HS-27A (cell line): ENCODE measurements at regions not wholly inside any gene's neighbourhood (a gene's known extent, or its start where the extent isn't known, plus 50 kb on each side); places are given as distances from the start of the nearest gene placed in this dataset.
"Not testable (repeated sequence)": the region's sequence is repeated elsewhere in the genome, so short reads cannot be mapped to it uniquely, and the experiment has no call there.

ENCODE experiments used
- DNase-seq: peaks from one replicate; pipeline ENCODE4 v3.0.0-alpha.2; 2012; ENCODE audit warnings: low read depth, missing footprints

DNA sequence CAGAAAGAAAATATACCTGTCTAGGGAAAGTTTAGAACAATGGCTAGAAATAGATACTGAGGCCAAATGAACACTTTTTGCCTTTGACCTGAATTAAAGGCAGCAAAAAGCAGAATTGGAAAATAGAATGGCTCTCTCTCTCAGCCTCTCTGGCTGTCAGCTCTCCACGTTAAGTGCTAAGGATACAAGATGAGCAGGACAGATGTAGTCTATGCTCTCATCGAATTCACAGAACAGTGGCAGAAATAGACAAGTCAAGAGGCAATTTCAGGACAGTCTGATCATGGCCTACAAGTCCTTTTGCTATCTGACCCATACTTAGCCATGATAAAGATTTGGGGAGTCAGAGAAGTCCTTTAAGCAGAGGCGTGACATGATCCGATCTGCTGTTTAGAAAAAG, 120.2 kb upstream of the CREB1 start:
- DNase-seq, result no peak

DNA sequence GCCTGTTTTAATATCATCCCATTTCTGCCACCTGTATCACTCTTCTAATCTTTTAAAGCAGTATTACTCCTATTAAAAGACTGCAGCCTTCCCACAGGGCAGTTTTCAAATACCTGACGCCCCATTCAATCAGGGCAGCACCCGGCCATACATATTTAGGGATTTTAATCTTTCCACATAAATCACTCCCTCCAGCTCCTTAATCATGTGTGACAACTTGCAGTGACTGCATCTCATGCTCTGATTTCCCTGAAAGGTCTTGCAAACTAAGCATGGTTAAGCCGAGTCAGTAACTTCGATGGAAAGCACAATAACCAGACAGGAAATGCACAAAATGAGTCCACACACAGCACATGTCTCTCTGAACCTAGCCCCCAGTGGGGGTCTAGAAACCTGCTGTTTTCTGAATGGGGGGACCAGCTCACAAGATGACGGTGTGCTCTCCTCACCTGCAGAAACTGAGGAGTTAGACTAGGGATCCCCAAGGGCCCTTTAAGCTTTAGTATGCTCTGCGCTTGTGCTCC, 116.9 kb upstream of the CREB1 start:
- no peak for DNase-seq

- no peak for DNase-seq
These were observed 116.3 kb upstream of the CREB1 start for GRCh38 chr2:207413376-207413907.

DNA sequence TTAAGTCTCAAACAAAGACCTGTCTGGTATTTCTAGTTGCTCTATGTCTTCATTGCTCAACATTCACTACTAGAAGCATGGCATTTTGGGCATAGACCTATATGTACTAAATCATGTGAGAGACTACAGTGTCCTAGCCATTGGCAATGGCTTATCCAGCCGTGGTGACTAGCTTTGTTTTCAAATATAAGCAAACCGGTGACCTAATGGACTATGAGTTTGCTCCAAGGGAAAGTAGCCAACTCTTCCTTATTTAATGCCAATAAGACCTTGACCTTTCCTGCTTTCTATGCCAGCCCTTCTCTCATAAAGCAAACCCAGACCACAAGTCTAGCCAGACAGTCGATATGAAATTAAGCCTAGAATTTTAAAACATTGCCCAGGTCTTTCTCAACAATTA, 113.7 kb upstream of the CREB1 start:
- DNase-seq, result no peak

- no peak for DNase-seq
These were observed 112.9 kb upstream of the CREB1 start for GRCh38 chr2:207416900-207417299.

GRCh38 chr2:207417301-207417718, 112.5 kb upstream of the CREB1 start:
- no peak for DNase-seq

DNA sequence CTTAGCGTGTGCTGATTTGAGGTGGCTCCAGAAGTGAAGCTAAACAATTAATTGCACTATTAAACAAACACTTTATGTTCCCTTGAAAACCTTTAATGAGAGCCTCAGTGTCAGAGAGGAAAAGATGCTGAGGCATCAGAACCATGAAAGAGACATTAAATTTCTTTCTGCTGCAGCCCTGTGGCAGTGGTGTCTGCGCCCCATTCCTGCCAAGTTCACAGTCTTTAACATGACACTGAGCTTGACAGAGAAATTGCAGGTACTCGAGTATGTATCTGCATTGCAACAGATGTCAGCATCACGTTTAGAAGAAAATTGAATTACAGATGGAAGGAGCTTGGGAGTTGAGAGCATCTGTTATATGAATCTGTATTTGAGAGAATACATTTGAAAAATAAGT, 111.3 kb upstream of the CREB1 start:
- DNase-seq, result no peak

- no peak for DNase-seq
These were observed 110.4 kb upstream of the CREB1 start for GRCh38 chr2:207419331-207419730.

- no peak for DNase-seq
These were observed 108.1 kb upstream of the CREB1 start for GRCh38 chr2:207421671-207422070.

DNA sequence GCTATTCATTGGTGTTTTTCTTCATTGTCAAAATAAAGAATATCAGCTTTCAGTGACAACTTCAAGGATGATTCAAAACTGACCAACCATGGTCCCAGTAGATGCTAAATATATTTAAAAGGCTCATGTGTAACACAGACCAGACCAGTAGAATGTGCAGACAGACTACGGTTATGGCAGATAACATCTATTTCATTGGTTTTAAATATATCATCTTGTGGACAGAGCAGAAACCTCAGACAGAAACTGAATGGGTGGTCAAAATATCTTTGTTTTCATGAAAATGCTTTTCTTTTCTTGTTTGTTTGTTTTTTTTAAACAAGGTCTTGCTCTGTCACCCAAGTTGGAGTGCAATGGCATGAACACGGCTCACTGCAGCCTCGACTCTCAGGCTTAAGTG, 107.4 kb upstream of the CREB1 start:
- DNase-seq, result no peak

DNA sequence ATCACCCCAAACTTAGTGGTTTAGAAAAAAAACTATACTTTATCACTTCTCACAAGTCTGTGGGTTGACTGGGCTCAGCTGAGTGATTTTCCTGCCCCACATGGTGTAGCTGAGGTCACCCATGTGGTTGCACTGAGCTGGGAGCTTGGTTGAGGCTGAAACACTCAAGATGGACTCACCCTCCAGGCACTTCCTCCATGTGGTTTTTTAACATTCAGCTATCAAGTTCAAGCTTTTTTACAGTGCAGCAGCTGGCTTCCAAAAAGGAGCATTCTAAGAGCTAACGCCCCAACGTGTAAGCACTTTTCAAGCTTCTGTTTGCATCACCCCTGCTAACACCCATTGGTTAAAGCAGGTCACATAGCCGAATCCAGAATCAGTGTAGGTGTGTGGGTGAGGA, 105.9 kb upstream of the CREB1 start:
- peak; percentile 65 for DNase-seq

- DNase-seq, result no peak
These were observed 101.8 kb upstream of the CREB1 start for GRCh38 chr2:207427986-207428385.

- no peak for DNase-seq
These were observed 101.2 kb upstream of the CREB1 start for GRCh38 chr2:207428573-207428972.

GRCh38 chr2:207432453-207432852, 97.3 kb upstream of the CREB1 start:
- no peak for DNase-seq

GRCh38 chr2:207434306-207434705, 95.5 kb upstream of the CREB1 start:
- DNase-seq, result no peak

DNA sequence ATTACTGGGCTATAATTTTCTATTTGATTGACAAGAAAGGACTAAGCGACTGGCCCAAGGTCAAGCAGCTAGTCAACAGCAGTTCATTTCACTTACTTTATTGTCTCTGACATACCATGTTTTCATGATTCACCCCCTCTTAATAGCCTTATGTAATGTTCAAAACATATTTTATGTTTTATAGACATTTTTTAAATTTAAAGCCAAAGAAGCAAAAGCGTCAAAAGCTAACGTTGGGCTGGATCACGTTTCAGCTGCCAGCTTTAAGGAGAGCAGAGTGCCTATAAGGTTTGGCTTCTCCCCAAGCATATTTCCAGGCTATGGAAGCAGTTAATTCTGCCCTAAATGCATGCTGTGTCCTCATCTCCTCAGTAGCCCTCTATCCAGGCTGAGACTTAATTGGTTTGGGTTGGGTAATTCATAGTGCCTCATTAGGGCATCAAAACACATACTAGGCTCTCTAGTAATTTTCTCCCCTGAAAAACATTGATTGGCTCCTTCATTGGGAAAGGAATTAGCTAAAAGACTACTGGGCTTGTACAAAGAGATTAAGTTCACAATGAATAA, 94.8 kb upstream of the CREB1 start:
- no peak for DNase-seq

- DNase-seq, result no peak
These were observed 92.6 kb upstream of the CREB1 start for GRCh38 chr2:207437136-207437523.

DNA sequence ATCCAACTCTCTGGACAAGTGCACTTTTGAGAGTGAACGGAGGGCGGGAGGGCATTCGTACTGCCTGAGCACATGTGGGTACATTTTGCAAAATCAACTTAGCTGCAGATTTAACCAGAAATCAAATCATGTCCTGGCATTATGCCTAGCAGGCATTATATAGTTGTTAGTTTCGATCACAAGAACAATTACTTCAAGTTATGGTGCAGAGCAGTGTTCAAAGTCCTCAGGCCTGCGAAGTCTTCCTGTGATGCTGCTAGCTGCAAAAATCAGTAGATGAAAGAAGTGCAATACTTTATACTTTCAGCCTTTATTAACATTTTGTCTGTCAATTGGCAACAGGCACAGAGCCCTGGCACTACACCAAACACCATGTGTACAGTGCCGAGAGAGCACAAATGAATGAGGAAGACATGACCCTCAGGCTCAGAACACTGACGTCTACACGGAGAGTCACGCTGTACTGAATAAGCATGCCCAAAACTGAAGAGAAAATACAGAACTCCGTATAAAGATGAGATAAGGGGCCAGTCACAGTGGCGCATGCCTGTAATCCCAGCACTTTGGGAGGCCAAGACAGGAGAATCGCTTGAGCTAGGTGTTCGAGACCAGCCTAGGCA, 92.1 kb upstream of the CREB1 start:
- no peak for DNase-seq

- no peak for DNase-seq
These were observed 91.2 kb upstream of the CREB1 start for GRCh38 chr2:207438414-207439126.

GRCh38 chr2:207439881-207440280, 89.9 kb upstream of the CREB1 start:
- not testable (repeated sequence) for DNase-seq

DNA sequence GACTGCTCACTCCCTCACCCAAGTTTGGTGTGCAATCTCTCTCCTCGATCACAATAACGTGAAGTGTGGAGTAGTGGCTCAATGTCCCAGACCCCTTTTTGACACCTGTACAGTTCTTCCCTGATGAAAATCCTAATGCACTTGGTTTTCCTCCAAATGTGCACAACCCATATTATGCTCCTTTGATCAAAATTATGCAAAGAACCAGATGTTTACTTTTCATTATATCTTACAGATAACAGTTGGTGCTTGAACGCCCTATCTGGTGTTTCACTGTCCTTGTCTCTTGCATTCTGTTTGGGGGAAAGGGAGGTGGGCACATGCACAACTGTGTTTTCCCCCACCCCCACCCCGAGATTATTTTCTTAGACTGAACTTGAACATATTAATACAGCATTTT, 85.0 kb upstream of the CREB1 start:
- no peak for DNase-seq

DNA sequence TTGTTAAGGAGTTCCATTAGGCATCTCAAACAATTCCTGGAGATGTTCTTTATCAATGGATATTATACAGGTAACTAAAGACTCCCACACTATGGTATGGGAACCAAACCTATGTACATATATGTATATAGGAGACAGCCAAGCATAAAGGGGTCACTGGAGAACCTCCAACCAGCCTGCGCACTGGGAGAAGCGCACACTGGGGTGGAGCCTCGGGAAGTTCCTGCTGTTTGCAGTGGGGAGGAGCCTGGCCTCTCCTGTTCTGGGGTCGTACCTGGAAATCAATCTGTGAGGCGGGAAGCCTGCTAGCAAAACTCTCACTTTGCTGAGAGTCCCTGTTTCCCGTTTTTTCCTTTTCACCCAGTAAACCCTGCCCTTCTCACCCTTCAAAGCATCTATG, 83.1 kb upstream of the CREB1 start:
- DNase-seq, result no peak

DNA sequence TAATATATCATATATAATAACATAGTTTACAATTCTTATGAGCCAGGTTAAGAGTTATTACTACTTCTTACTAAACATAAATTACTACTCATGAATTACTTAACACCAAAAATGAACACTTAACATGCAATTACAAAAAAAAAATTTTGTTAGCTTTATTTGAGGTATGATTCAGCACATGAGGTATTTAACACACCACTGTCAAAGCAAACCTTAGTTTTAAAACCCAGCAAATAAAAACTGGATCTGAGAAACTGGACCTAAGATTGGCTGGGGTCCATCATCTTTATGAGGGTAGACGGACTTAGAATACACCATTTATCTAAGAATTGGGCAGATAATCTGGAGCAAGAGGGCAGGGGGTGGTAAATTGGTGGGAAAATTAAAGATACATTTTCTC, 81.8 kb upstream of the CREB1 start:
- DNase-seq, result no peak
